Gastroesophageal sphincter (tissue), 4 donors: ENCODE measurements at regions not wholly inside any gene's neighbourhood (a gene's known extent, or its start where the extent isn't known, plus 50 kb on each side); places are given as distances from the start of the nearest gene placed in this dataset.

Experiments
- ATAC-seq: fragments of 150-250 bp; one replicate; pipeline ENCODE4 v1.9.1; 2016; ENCODE audit warnings: mild to moderate bottlenecking, moderate library complexity
- H3K27ac ChIP-seq, 4 donors: fragments of 200-600 bp; sonication (generic) in 3 of 4; 1 replicate in 3 of 4; 2 replicates in 1 of 4; pipeline ENCODE4 v1.5.1; 2016 to 2019
- H3K27me3 ChIP-seq: fragments of 200-600 bp; sonication (generic); one replicate; pipeline ENCODE4 v1.5.1; 2019
- H3K36me3 ChIP-seq, 2 donors: fragments of 200-600 bp; sonication (generic); one replicate each; pipeline ENCODE4 v1.5.1; 2019; ENCODE audit warnings: control low read depth in 1 of 2
- H3K4me1 ChIP-seq, 3 donors: fragments of 200-600 bp; sonication (generic); 1 replicate in 2 of 3; 2 replicates in 1 of 3; pipeline ENCODE4 v1.5.1; 2016 to 2019; ENCODE audit warnings: control low read depth in 2 of 3
- H3K4me3 ChIP-seq, 2 donors: fragments of 200-600 bp; sonication (generic); one replicate each; pipeline ENCODE4 v1.5.1; 2019; ENCODE audit warnings: mild to moderate bottlenecking in 1 of 2, moderate library complexity in 1 of 2
- H3K9me3 ChIP-seq, 3 donors: fragments of 200-600 bp; sonication (generic); one replicate each; pipeline ENCODE4 v1.5.1; 2017 to 2019; ENCODE audit warnings: control low read depth in 2 of 3
- CTCF ChIP-seq, 4 experiments: fragments of 200-600 bp in 2 of 4; fragments of 450-650 bp in 2 of 4; sonication (generic) in 1 of 4; IDR thresholded peaks; one replicate each; pipeline ENCODE4 v1.5.1; 2017 to 2019; ENCODE audit warnings: antibody characterized with exemption in 4 of 4, mild to moderate bottlenecking in 2 of 4, moderate library complexity in 2 of 4
- EP300 ChIP-seq: sonication (generic); formaldehyde crosslinking; IDR thresholded peaks from one replicate; pipeline ENCODE4 v1.6.1; 2017; ENCODE audit warnings: antibody characterized with exemption, mild to moderate bottlenecking
- POLR2A ChIP-seq, 2 donors: fragments of 450-650 bp; IDR thresholded peaks; one replicate each; pipeline ENCODE4 v1.6.1; 2017; ENCODE audit warnings: antibody characterized with exemption in 2 of 2, mild to moderate bottlenecking in 2 of 2, moderate library complexity in 1 of 2
- POLR2AphosphoS5 ChIP-seq: sonication (generic); formaldehyde crosslinking; IDR thresholded peaks from one replicate; pipeline ENCODE4 v1.6.1; 2017; ENCODE audit warnings: antibody characterized with exemption
- WGBS, 2 donors: methylation state at CpG; one replicate each; pipeline ENCODE4 v1.1.5; 2018; ENCODE audit warnings: low coverage in 1 of 2; 5-methylcytosine and 5-hydroxymethylcytosine counted together

- Histone ChIP-seq H3K27ac (peak overlapping the region in 2 of 4 donors; percentile 48 to 56), H3K27me3 (no peaks in the 10 kb centered on the region), H3K4me3 (no peak overlapping the region), H3K9me3 (no peaks in the 10 kb centered on the region), H3K4me1 (peaks cover 0 to 70% (median under 1%) of the 10 kb centered on the region in 3 donors), H3K36me3 (no peaks in the 10 kb centered on the region)
- 12 to 30% methylated on average over 3 of the region's 3 CpGs for WGBS, 2 donors
- TF ChIP-seq POLR2A (IDR thresholded peaks at IDR 0.05) (no peak), EP300 (no peak), CTCF (IDR thresholded peaks at IDR 0.05) (no peak), POLR2AphosphoS5 (no peak)
- ATAC-seq = no peak
These were observed 166.7 kb upstream of the BCL6 start for GRCh38 chr3:187912007-187912406.

- no peaks in the 10 kb centered on the region for H3K36me3 ChIP-seq
- no peaks in the 10 kb centered on the region for H3K27me3 ChIP-seq
- 46 to 76% methylated on average over 1 to 2 of the region's 2 CpGs for WGBS, 2 donors
- peak overlapping the region in 3 of 4 donors; percentile 33 to 56 (median 48) for H3K27ac ChIP-seq
- ATAC-seq = no peak
- peaks cover 0 to 68% (median 0%) of the 10 kb centered on the region in 3 donors for H3K4me1 ChIP-seq
- no peaks in the 10 kb centered on the region for H3K9me3 ChIP-seq
- no peak overlapping the region for H3K4me3 ChIP-seq
- no peak for TF ChIP-seq EP300
- no peak for TF ChIP-seq CTCF (IDR thresholded peaks at IDR 0.05)
- no peak for TF ChIP-seq POLR2A (IDR thresholded peaks at IDR 0.05)
- TF ChIP-seq POLR2AphosphoS5 = no peak
These were observed 168.4 kb upstream of the BCL6 start for GRCh38 chr3:187913617-187914033.

GRCh38 chr3:187914231-187914630 is 169.0 kb upstream of the BCL6 start:
- Histone ChIP-seq H3K27ac (peak overlapping the region in 3 of 4 donors; percentile 48 to 56 (median 55)), H3K4me3 (no peak overlapping the region), H3K4me1 (peaks cover 0 to 68% (median 0%) of the 10 kb centered on the region in 3 donors), H3K36me3 (no peaks in the 10 kb centered on the region), H3K27me3 (no peaks in the 10 kb centered on the region), H3K9me3 (no peaks in the 10 kb centered on the region)
- WGBS, 2 donors = 55 to 68% methylated on average over 2 to 5 of the region's 7 CpGs
- TF ChIP-seq POLR2AphosphoS5 (no peak), CTCF (IDR thresholded peaks at IDR 0.05) (no peak), POLR2A (IDR thresholded peaks at IDR 0.05) (no peak), EP300 (no peak)
- ATAC-seq = no peak

- H3K27me3 ChIP-seq = no peaks in the 10 kb centered on the region
- H3K4me3 ChIP-seq = no peak overlapping the region
- no peaks in the 10 kb centered on the region for H3K9me3 ChIP-seq
- no peak for ATAC-seq
- H3K36me3 ChIP-seq = no peaks in the 10 kb centered on the region
- TF ChIP-seq CTCF (IDR thresholded peaks at IDR 0.05) (no peak), POLR2A (IDR thresholded peaks at IDR 0.05) (no peak), EP300 (no peak), POLR2AphosphoS5 (no peak)
- peaks cover 0 to 57% (median 0%) of the 10 kb centered on the region in 3 donors for H3K4me1 ChIP-seq
- peak overlapping the region in 2 of 4 donors; percentile 26 to 56 for H3K27ac ChIP-seq
- 24% methylated on average over 2 of the region's 2 CpGs; no CpG with 5 or more reads in 1 of the 2 donors for WGBS, 2 donors
These were observed 170.8 kb upstream of the BCL6 start for GRCh38 chr3:187916072-187916471.

- no peaks in the 10 kb centered on the region for H3K27me3 ChIP-seq
- H3K4me1 ChIP-seq = peaks cover 0 to 50% (median 0%) of the 10 kb centered on the region in 3 donors
- H3K36me3 ChIP-seq = no peaks in the 10 kb centered on the region
- no peak overlapping the region for H3K4me3 ChIP-seq
- no peak for TF ChIP-seq CTCF (IDR thresholded peaks at IDR 0.05)
- TF ChIP-seq POLR2AphosphoS5 = no peak
- TF ChIP-seq POLR2A (IDR thresholded peaks at IDR 0.05) = no peak
- TF ChIP-seq EP300 = no peak
- H3K9me3 ChIP-seq = no peaks in the 10 kb centered on the region
- 75 to 81% methylated on average over 5 of the region's 5 CpGs for WGBS, 2 donors
- ATAC-seq = no peak
- H3K27ac ChIP-seq = no peak overlapping the region
These were observed 172.9 kb upstream of the BCL6 start for GRCh38 chr3:187918081-187918644.
